ENCODE measurements at regions not wholly inside any gene's neighbourhood (a gene's known extent, or its start where the extent isn't known, plus 50 kb on each side); places are given as distances from the start of the nearest gene placed in this dataset.
"Not testable (repeated sequence)": the region's sequence is repeated elsewhere in the genome, so short reads cannot be mapped to it uniquely, and the experiment has no call there.

DNA sequence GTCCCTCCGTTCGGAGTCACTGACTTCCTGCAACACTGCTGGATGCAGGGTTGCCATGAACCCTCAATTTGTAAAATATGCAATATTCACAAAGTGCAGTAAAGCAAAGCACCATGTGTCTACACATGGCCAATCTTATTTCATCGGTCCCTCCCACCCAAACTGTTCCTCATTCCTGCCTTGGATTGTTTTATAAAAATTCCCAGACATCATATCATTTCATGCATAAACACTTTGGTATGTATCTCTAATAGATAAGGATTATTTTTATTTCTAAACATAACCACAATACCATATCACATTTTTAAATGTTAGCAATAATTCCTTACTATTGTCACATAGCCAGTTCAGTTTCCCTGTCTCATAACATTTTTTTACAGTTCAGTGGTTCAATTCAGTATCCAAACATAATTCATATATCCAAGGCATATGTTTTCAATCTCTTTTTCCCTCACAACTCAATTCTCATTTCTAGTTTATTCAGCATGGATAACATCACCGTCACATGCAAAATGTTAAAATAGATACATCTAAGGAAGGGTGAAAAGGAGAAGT, 82.0 kb upstream of the PCAT7 start:
- DNase-seq (ENCODE audit: low read depth in 2 of 2), result peak; percentile 33 to 41

DNA sequence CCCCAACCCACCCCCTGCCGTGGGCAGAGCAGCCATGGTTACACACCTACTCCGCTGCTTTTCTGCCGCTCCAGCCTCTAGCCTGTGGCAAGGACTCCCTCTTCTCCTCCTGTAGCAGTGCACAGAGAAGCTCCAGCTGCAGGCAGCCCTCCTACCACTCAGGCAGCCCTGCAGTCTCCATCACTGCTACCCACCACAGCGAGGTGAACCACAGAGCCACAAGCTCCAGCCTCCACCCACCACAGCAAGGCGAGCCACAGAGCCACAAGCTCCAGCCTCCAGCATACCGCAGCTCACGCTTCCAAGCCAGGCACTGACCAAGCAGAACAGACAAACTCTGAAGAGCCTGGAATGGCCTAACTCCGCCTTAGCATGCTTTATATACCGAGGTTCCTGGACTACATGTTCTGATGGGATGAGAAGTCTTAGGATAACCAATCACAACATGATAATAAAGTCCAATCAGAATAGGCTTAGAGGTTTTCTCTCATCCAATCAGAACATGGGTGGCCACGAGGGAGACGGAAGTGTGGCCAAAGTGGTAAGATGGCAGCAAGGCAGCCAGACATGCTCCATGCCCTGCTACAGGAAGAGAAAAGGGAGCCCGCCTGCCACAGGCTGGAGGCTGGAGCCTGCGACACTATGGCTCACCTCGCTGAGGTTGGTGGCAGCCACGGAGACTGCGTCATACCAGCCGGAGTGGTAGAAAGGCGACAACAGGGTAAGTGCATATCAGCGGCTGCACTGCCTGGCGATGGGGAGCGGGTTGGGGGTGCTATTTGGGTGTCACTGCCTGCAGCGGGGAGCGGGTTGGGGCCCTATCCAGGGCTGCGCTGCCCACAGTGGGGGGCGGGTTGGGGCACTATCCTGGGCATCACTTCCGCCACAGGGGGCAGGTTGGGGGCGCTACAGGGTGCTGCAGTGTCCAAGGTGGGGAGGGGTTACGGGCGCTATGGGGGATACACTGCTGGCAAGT, 75.8 kb upstream of the PCAT7 start:
- DNase-seq (ENCODE audit: low read depth in 2 of 2), result no peak

DNA sequence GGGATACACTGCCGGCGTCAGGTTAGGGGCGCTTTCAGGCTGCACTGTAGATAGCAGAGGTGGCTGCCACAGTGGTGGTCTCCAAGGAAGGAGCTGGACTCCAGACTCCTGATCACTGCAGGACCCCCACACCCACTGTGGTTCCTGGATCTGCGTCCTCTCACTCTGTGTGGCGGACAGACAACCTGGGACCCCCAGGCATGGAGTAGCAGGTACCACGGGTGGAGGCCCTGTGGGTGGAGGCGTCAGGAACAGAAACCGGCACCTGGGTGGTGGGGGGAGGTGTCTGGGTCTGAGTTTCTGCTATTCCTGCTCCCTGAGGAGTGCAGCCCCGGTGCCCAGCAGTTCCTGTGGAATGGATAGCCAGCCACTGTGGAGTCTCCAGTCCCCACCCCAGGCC, 75.1 kb upstream of the PCAT7 start:
- no peak for DNase-seq (ENCODE audit: low read depth in 2 of 2)

DNA sequence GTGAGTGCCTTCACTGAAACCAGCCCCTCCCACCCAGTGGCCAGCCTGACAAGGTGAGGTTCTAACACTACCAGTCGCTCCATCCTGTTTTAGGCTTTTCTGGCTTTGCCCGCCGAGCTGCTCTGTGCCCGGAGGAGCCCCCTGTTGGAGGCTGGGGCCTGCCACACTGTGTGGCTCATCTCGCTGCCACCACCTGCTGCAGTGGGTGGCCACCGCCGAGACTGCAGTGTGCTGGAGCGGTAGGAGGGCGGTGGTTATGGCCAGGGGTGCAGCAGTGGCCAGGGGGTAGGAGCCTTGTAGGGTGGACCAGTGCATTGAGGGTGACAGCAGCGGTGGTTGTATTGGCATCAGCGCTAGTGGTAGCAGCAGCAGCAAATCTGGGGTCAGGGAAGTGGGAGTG, 74.7 kb upstream of the PCAT7 start:
- no peak for DNase-seq (ENCODE audit: low read depth in 2 of 2)

DNA sequence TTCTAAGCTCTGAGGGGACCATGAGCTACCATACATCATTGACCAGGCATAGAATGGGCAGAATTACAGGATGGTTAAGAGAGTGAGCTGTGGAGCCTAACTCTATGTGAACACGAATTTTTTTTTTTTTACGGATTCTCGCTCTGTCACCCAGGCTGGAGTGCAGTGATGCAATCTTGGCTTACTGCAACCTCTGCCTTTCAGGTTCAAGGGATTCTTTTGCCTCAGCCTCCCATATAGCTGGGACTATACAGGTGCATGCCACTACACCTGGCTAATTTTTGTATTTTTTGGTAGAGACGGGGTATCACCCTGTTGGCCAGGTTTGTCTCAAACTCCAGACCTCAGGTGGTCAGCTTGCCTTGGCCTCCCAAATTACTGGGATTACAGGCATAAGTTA, 72.8 kb upstream of the PCAT7 start:
- no peak for DNase-seq (ENCODE audit: low read depth in 2 of 2)

DNA sequence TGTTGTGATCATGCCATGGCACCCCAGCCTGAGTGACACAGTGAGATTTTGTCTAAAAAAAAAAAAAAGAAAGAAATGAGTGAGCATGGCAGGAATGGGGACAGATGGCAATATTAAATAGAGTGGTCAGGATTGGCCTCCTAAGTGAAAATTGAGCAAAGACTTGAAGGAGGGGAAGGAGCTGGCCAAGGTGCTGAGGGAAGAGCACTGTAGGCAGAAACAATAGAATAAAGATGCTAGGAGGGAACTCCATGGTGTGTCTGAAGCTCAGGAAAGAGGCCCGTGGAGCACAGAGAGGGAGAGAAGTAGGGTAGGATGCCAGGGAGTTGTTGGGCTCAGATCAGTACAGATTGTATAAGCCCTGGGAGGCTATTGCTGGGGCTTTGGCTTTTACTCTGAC, 64.4 kb upstream of the PCAT7 start:
- DNase-seq (ENCODE audit: low read depth in 2 of 2), result no peak

DNA sequence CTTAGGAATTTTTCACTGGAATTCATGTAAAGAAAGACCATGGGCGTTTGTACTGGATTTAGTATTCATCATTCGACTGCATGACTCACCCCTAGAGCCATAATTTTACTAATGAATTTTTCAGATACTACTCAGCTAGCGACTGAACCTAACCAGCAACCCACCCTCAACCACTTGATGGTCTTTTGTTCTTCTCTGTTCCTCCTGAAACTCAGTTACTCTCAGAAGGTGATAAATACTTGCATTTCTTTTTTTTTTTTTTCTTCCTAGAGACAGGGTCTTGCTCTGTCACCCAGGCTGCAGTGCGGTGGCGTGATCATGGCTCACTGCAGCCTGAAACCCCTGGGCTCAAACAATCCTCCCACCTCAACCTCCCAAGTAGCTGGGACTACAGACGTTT, 62.8 kb upstream of the PCAT7 start:
- not testable (repeated sequence) for DNase-seq (ENCODE audit: low read depth in 2 of 2)

DNA sequence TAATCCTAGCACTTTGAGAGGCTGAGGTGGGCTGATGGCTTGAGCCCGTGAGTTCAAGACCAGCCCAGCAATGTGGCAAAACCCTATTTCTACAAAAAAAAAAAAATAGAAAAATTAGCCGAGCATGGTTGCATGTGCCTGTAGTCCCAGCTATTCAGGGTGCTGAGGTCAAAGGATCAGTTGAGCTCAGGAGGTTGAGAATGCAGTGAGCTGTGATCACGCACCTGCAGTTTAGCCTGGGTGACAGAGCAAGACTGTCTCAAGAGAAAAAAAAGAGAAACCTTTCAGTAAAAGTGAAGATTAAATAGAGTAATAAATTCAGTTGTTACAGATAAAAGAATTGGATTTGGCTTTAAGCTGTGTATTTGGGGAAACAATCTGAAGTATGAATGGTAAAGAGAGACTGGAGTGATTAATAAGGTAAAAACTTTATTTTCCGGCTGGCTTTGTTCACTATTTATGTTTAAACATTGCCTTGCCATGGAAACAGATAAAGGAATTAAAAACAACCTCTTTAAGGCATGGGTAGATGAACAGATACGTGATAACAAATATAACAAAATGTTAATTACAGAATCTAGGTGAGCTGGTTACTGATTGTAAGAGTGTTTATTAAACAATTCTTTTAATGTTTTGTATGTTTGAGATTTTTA, 56.0 kb upstream of the PCAT7 start:
- no peak for DNase-seq (ENCODE audit: low read depth in 2 of 2)

DNA sequence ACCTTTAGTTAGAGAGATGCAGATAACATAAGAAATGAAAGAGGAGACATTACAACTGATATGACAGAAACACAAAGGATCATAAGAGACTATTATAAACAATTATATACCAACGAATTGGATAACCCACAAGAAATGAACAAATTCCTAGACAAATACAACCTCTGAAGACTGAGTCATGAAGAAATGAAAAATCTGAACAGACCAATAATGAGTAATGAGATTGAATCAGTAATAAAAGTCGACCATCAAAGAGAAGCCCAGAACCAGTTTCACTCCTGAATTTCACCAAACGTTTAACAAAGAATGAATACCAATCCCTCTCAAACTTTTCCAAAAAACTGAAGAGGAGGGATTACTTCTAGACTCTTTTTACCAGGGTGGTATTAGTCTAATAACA, 50.5 kb upstream of the PCAT7 start:
- DNase-seq (ENCODE audit: low read depth in 2 of 2), result no peak
